ENCODE measurements at regions not wholly inside any gene's neighbourhood (a gene's known extent, or its start where the extent isn't known, plus 50 kb on each side); places are given as distances from the start of the nearest gene placed in this dataset.
"Not testable (repeated sequence)": the region's sequence is repeated elsewhere in the genome, so short reads cannot be mapped to it uniquely, and the experiment has no call there.

DNA sequence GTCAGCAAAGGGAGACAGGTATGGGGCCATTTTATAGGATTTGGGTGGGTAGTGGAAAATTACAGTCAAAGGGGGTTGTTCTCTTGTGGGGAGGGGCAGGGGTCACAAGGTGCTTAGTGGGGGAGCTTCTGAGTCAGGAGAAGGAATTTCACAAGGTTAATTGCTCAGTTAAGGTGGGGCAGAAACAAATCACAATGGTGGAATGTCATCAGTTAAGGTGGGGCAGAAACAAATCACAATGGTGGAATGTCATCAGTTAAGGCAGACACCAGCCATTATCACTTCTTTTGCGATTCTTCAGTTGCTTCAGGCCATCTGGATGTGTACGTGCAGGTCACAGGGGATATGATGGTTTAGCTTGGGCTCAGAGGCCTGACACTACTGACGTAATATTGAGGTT lies 1077.6 kb downstream of the DNAJB9 start:
- not testable (repeated sequence) for TF ChIP-seq ZFP30 (CRISPR knock-in tag; IDR thresholded peaks at IDR 0.05); PATZ1 (CRISPR knock-in tag; IDR thresholded peaks at IDR 0.05; ENCODE audit: borderline replicate concordance); TCF4 (CRISPR knock-in tag; IDR thresholded peaks at IDR 0.05; ENCODE audit: borderline replicate concordance); GLIS3 (CRISPR knock-in tag; IDR thresholded peaks at IDR 0.05); POU6F1 (CRISPR knock-in tag; IDR thresholded peaks at IDR 0.05; ENCODE audit: borderline replicate concordance, low read depth); CSDC2 (CRISPR knock-in tag; IDR thresholded peaks at IDR 0.05); ZNF8 (CRISPR knock-in tag; IDR thresholded peaks at IDR 0.05); ARNTL (CRISPR knock-in tag; IDR thresholded peaks at IDR 0.05; ENCODE audit: borderline replicate concordance, low read depth); ZFP3 (CRISPR knock-in tag; IDR thresholded peaks at IDR 0.05); TOX (CRISPR knock-in tag; IDR thresholded peaks at IDR 0.05; ENCODE audit: borderline replicate concordance); ISL1 (CRISPR knock-in tag; IDR thresholded peaks at IDR 0.05); CREB5 (CRISPR knock-in tag; IDR thresholded peaks at IDR 0.05; ENCODE audit: low read depth); RARB (CRISPR knock-in tag; IDR thresholded peaks at IDR 0.05)

Data from SK-N-SH treated with all-trans-retinoic acid at 6 μM for 48 hours (cell line).